ENCODE measurements at regions not wholly inside any gene's neighbourhood (a gene's known extent, or its start where the extent isn't known, plus 50 kb on each side); places are given as distances from the start of the nearest gene placed in this dataset.
A peak's percentile ranks its signal among the peaks of the same experiment; 100 is the strongest.
"Not testable (repeated sequence)": the region's sequence is repeated elsewhere in the genome, so short reads cannot be mapped to it uniquely, and the experiment has no call there.

DNA sequence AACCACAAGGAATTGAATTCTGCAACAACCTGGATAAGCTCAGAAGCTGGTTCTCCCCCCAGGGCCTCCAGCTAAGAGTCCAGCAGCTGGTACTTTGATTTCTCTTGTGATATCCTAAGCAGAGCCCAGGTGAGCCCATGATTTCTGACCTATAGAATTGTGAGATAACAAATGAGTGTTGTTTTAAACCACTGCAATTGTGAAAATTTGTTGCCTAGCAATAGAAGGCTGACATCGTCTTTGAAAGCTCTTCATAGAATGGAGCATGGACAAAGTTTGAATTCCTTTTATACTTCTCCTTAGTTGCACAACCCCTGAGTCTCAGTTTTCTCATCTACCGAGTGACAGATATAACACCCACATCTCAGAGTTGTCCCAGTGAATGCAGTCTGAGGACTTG is 129.9 kb downstream of the TEX36 start:
- no peak for DNase-seq

DNA sequence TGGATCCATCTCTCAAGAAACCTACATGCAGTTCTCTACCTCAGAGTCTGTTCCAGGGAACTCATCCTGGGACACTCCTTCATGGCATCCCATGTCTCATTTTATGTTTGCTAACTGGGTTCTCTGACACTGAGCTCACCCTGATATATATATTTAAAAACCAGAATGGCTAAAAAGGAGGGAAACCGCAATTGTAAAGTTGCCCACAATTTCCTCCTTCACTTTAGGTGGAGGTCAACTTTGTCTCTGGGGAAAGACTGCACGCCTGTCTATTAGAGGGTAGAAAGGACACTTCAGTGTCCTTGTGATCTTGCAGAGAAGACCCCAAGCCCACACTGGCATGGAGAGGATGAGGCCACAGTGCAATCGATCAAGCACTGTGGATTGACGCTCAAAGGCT is 131.7 kb downstream of the TEX36 start:
- no peak for DNase-seq

DNA sequence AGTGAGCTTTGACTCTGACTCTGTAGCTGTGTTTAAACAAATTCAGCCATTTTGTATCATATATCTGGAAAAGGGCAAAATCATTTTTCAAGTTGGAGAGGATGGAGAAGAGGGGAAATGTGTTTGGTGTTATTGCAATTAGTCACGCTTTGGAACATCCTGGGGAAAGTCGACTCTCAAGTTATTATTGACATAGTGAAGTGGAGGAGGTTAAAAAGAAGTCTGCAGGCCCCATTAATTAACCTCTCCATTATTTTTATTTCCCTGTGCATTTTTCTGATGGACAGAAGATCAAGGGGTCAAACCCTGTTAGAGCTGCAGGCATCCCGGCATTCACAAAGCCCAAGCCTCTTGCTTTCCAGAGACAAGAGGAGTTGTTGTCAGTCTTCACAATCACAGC is 132.6 kb downstream of the TEX36 start:
- DNase-seq, result no peak

DNA sequence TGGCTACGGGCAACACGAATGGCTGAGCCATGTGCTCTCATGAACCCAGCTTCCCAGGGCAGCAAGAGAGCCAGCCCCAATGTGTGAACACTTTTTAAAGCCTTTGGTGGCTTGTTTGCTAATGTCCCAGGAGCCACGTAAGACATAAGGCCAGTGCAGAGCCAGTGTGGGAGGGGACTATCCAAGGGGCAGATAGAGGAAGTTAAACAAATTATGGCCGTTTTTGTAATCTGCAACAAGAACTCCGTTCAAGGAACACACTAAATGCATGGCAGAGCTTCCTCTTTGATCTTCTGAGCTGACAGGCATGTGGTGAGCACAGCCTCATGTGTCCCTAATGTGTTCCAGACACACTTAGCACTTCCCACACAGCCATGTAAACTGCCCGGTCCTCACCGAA is 133.3 kb downstream of the TEX36 start:
- no peak for DNase-seq

DNA sequence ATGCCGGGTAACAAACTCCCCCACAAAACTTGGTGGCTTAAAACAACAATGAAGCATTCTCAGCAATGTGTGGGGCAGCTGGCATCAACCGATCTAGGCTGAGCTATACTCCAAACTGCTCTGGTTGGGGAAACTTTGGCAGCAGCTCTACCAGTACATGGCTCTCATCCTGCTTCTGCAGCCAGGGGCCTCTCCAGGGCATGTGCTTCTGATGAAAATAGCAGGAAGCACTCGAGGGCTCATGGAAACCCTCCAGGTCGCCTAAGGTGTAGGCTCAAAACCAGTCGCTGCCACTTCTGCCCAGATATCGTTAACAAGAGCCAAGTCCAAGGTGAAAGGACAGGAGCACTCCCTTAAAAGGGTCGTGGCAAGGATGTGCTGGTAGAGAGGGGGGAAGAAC is 134.1 kb downstream of the TEX36 start:
- no peak for DNase-seq

DNA sequence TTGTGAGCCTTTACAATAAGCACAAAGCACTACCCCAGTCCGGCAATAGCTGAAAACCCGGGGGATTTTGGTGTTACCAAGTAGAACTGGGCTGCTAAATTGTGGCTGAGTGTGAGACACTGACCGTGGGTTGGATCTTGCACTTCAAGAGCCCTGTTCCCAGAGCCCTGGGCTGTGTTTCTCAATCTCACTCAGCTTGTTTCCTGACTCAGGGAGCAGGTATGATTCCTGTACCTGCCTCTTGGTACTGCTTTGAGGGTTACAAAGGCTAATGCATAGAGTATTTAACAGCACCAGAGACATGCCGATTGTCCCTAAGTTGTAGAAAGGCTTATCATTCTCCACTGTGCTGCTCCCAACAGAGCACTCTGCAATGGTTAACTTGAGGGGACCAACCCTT is 134.6 kb downstream of the TEX36 start:
- no peak for DNase-seq

DNA sequence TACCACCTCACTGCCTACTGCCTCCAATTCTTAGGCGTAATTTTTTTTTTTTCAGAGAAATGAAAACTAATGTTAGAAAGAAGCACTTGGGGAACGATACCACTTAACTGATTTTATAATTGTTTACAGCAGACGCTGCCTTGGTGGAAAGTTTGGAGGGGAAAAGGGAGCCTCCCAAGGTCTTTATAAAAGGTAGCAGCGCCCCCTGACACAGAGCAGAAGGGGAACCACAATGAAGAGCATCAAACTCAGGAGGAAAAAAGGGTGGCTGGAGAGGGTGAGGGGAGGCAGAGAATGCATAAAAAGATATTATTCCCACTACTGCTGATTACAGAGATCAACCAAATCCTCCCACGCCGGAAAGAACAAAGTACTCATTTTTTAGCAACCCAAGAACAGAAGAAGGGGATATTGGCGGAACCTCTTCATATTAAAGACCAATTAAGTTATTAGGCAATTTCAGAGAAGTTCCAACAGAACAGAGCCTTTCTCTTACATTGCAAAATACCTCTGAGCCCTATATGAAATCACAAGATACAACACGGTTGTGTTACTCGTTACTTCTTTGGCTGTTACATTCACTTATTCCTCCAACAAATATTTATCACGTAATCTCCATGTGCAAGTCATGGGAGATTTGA is 135.8 kb downstream of the TEX36 start:
- no peak for DNase-seq

DNA sequence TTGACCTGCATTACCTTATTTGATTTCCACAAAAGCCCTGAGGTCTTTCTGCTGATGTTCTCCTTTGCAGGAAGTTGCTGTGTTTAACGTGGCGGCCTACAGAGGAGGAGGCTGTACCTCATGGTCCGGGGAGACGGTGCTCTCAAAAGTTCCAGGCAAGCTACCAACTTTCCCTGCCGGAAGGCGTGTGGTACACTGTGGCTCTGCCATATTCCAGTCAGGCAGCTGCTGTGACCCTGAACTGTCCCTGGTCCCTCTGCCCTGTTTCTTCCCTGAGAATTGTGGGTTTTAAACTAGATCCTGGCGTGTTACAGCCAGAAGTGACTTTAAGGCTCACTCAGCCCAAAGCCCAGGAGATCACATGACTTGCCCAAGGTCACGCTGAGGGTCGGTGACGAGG is 139.2 kb downstream of the TEX36 start:
- DNase-seq, result no peak

DNA sequence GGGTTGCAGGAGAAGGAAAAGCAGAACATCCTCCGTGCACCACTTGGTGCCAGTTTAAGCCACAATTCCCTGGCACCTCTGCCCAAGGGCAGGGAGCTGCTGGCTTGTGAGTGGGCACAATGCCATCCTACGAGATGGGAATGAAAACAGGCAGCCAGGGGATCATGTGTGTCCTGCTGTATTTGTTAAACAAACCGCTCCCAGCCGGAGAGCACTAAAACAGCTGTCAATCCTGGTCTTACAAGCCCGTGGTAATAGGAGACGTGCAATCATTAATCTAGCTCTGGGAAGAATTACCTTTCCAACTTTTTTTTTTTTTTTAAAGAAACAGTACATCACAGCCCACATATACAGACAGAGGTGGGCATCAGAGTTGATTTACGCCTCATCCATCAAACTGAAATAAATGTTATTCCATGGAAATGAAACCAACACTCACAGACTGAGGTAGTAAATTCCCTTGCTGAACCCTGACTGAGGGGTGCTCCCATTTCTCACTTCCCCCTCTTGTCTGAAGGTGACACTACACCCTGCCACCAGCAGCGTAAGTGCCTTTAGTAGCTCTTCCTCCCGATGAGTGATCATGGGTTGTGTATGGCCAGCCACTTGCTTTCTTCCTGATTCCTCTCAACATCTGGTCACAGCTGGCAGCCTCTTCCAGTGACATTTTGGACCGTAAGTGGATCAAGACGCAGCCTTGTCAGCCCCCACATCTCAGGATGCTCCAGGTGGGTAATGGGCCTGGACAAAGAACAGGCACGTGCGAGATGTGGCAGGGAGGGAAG is 143.8 kb downstream of the TEX36 start:
- peak; percentile 5 for DNase-seq

DNA sequence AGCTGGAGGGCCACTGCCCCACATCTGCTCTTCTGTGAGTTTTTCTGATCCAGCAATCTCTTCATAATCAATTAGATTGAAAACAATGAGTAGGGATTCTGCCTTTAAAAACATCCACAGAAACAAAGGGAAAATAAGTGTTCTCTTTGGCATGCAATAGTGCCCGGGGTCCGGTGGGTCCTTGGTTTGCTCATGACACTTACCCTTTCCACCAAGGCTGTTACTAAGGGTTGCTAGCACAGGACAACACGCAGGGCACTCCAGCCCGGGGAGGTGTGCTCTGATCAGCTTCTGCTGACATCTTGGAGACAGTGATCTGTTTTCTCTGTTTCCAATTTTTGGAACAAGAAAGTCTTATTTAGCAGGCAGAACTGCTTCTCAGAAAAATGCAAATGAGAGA is 146.7 kb downstream of the TEX36 start:
- DNase-seq, result no peak

DNA sequence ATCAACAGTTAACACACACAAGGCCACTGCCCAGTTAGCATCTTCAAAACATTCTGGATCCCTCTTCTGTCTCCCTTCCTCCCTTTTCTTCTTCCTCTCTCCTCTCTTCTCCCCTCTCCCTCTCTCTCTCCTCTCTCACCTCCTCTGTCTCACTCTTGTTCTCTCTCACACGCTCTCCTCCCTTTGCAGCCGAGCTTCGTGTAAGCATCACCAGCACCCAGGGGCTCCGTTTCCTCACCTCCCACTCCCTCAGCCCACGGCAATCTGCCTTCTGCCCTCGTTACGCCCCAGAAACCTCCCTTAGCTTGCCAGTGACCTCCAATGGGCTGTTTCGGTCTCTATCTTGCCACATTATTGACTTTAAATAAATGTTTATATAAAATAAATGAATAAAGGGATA is 147.4 kb downstream of the TEX36 start:
- no peak for DNase-seq

DNA sequence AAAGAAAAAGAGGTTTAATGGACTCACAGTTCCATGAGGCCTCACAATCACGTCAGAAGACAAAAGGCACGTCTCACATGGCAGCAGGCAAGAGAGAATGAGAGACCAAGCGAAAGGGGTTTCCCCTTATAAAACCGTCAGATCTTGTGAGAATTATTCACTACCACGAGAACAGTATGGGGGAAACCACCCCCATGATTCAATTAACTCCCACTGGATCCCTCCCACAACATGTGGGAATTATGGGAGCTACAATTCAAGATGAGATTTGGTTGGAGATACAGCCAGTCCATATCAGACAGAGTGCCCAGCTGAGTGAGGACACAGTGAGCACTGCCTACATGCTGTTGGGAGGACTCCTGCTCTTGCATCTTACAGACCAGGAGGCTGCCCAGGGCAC is 148.4 kb downstream of the TEX36 start:
- DNase-seq, result no peak

DNA sequence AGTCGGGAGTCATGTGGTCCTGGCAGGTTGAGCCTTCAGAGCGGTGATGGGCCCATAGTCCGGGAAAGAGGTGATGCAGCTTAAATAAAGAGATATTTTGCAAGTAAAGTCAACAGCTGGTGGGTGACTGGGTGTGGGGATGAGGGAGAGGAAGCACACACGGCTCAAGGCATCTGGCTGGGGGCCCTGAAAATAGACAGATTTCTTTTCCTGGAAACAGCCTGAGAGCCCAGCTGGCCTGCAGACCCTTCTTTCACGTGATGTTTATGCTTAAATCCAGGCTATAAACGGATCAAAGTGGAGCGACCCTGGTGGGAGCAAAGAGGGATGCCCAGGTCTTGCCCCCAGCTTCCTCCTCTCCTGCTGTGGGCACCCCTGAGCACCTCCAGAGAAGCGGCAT is 149.1 kb downstream of the TEX36 start:
- DNase-seq, result no peak

DNA sequence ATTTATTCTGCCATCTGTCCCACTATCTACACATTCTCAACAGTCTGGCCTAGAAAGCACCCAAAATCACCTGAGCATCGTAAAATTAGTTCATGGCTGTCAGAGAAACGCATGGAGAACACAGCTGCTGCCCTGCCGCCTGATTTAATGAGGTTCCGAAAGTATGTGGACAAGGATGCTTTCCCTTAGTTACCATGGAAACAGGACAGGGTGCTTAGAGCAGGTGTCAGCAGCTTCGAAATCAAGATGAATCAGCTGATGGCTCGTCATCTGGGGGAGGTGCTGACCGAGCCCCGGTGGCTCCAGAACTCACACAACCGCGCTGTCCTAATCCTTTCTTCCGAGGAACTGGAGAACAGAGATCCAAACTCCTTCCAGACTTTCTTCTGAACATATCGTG is 151.5 kb downstream of the TEX36 start:
- DNase-seq, result peak; percentile 24

DNA sequence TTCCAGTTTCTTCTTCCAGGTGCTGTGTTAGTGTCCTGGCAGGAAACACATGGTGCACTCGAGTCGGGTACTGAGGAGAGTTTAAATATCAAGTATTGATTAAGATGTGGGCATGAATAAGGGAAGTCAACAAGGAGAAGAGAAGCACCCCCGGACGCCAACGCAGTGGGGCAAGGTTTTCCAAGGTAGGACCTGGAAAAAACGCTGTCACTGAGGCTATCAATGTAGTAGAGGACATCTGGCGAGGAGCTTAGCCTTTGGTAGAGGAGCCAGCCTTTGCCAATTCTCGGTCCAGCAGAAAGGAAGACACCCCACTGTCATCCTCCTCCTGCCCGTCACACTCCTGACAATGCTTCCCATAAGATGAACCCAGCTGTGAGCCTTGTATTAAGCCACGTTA is 159.6 kb downstream of the TEX36 start:
- no peak for DNase-seq

DNA sequence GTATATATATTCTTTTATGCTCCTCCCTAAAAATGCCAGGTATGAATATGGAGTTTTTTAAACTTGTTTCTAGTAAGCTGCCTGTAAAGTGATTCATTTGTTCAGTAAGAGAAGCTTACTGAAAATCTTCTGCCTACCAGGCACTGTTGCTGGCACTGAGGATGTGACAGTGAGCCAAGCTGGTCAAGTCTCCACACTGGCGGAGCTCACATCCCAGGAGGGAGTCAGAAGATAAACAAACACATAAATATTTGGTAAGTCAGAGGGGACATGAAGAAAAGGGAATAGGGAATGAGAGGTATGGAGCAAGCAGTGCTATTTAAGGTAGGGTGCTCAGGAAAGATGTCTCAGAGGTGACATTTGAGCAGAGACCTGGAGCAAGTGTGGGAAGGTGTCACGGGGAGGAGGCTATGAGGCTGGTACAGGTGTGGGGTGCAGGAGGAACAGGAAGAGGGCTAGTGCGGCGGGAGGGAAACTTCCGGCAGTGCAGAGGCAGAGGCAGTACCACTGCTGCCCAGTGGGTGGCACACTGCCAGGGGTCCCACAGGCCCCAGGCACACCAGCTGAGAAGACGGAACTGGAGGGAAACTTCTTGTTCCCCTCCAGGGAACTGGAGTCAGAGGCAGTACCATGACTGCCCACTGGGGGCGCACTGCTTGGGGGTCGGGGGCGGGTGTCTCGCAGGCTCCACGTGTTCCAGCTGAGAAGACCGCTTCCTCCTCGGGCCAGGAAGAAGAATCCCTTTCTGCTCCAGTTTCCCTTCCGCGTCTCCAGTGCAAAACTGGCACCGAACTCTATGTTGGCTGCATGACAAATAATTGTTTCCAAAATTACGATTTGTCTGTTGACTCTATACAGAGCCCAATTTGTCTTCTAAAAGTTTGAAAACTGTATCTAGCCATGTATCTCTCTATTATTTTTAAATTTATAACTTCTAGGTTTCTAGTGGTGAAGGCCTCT is 161.0 kb downstream of the TEX36 start:
- DNase-seq, result no peak

DNA sequence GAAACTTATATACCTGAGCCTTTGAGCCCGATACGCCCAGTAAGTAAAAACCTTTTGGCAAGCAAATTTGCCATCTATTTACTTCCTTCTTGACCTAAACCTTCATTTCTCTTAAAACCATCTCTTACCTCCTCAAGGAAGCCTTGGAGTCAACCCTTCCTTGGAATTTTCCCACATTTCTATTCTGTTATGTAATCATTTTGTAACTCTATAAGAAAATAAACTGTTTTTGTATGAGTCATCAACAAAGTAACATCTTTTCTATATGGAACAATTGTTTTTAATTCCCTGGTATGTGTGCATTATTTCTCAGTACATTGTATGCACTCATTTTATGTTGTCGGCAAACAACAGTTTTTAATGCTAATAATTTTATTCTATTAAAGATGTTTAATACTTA is 162.0 kb downstream of the TEX36 start:
- no peak for DNase-seq

DNA sequence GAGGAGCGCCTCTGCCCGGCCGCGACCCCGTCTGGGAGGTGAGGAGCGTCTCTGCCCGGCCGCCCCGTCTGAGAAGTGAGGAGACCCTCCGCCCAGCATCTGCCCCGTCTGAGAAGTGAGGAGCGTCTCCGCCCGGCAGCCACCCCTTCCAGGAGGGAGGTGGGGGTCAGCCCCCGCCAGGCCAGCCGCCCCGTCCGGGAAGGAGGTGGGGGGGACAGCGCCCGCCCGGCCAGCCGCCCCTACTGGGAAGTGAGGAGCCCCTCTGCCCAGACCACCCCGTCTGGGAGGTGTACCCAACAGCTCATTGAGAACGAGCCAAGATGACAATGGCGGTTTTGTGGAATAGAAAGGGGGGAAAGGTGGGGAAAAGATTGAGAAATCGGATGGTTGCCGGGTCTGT is 164.6 kb downstream of the TEX36 start:
- not testable (repeated sequence) for DNase-seq

DNA sequence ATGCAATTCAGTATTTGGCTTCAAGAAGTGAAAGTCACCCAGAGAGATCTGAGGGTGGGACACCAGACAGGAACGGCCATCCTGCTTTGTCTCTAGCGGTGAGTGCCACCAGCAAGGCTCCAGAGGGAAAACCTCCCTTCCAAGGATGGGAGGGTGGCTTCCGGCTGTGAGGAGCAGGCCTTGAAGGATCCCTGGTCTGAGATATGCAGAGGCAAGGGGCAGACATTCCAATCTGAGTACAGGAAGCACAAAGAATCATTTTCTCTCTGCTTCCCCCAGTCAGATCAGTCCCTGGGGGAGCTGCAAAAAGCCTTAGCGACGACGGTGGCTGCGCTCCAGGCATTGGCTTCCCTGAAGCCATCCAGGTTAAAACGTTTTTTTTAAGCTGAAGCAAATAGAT is 167.4 kb downstream of the TEX36 start:
- no peak for DNase-seq

DNA sequence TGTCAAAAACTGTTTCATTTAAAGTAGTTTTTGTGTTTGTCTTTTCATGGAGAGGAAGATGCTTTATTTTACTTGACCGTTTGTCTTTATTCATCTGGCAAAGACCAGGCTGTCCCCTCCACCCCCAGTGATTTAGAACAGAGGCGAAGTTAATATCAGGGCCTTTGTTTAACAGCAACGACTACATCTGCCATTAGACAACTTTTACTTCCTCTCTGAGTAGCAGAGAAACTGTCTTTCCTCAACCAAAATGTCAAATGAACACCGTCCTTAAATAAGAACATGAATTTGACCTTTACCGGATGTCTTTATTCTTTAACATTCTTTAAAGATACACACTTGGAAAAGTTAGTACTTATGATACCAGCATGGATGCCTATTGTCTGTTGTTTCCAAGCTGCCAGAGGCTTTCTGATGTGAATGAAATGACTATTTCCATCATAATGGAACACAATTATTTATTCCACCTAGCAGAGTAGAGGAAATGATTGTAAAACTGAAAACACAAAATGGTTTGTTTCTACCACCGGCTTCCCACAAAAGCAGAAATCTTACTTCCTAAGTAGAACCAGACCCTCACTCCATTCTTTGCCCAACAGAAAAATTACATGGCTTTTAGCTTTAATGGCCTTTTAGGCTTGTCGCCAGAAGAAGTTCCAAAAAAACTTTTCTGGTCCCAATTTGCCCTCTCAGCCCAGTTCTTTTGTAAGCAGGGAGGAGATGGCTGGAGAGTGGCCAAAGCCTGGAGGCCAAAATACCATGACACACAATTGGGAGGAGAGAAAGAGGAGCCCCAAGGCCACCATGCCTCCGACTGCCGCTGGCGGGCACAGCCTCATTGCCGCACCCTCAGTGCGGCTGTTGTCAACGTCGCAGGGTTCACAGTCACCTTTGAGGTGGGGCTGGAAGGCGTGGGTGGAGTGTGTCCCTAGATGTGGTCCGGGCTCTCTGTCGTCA is 168.5 kb downstream of the TEX36 start:
- DNase-seq, result no peak

DNA sequence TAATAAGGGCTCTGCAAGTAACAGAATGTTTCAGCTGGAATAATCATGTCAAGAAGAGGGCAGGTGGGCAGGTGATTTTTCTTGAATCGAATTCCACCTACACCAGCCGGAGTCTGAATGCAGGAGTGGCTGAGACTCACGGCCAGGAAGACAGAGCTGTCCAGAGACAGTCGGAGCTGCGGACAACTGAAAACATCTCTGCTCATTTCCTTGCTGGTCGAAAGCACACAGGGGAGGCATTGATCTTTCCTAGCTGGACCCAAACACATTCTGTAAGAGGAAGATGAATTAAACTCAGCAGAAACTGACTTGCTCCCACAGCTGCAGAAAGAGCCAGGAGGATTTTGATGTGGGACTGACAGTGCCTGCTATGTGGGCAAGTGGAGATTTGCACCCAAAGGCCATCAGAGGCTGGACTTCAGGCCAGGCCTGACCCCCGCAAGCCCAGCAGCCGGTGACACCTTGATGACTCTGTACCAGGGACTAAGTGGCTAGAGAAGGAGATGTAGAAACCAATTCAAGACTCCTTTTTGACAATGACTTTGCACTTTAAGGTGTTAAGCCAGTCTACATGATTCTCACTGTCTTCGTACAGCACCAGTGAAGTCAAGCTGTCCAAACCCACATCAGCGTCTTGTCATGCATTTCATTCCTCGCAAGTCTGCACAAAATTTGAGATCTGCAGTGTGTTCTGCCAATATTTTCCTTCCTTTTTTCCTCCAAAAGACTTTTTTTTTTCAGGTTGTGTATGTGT is 169.4 kb downstream of the TEX36 start:
- no peak for DNase-seq

DNA sequence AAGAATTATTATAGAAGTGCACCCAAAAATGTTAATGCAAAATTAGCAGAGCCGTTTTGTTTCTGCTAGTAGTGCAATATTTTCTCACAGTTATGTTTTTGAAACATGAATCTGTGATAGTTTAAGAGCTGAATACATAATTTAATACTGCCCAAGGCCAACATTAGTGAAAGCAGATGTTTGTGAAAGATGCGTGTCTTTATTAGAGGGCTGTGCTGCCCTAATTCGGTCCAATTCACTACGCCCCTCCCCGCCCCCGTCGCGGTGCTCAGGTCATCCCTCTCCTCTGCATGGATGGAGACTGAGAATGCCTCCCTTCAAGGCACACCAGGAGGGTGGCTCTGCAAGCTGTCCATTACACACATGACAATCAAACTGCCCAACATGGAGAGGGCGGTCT is 172.0 kb downstream of the TEX36 start:
- DNase-seq, result no peak

Measured in NCI-H2081 treated with DMSO at 0.1 percent for 48 hours (cell line).